IPS-NIHi7 (cell line): ENCODE measurements at regions not wholly inside any gene's neighbourhood (a gene's known extent, or its start where the extent isn't known, plus 50 kb on each side); places are given as distances from the start of the nearest gene placed in this dataset.

Source experiments
- DNase-seq: peaks from one replicate; pipeline ENCODE4 v3.0.0; 2012; ENCODE audit warnings: mixed read lengths; ENCODE audit errors: extremely low spot score

GRCh38 chr10:61091531-61091930 is 147.5 kb upstream of the RHOBTB1 start:
- DNase-seq: no peak

- no peak for DNase-seq
Observed at GRCh38 chr10:61089251-61089650, 145.3 kb upstream of the RHOBTB1 start.

- DNase-seq: no peak
Observed at GRCh38 chr10:61084493-61084892, 140.5 kb upstream of the RHOBTB1 start.

GRCh38 chr10:61081301-61081700 is 137.3 kb upstream of the RHOBTB1 start:
- DNase-seq: no peak

GRCh38 chr10:61078542-61079275 is 134.7 kb upstream of the RHOBTB1 start:
- no peak for DNase-seq

GRCh38 chr10:61076572-61077114 is 132.7 kb upstream of the RHOBTB1 start:
- no peak for DNase-seq

GRCh38 chr10:61073391-61073790 is 129.4 kb upstream of the RHOBTB1 start:
- no peak for DNase-seq

GRCh38 chr10:61071580-61071979 is 127.6 kb upstream of the RHOBTB1 start:
- DNase-seq: no peak

GRCh38 chr10:61068471-61068870 is 124.5 kb upstream of the RHOBTB1 start:
- no peak for DNase-seq

- no peak for DNase-seq
Observed at GRCh38 chr10:61067671-61068336, 123.8 kb upstream of the RHOBTB1 start.

GRCh38 chr10:61066661-61067344 is 122.8 kb upstream of the RHOBTB1 start:
- no peak for DNase-seq

GRCh38 chr10:61065051-61065450 is 121.1 kb upstream of the RHOBTB1 start:
- DNase-seq: no peak

- no peak for DNase-seq
Observed at GRCh38 chr10:61064356-61064755, 120.4 kb upstream of the RHOBTB1 start.

GRCh38 chr10:61063901-61064300 is 119.9 kb upstream of the RHOBTB1 start:
- no peak for DNase-seq

- DNase-seq: no peak
Observed at GRCh38 chr10:61063034-61063433, 119.0 kb upstream of the RHOBTB1 start.

GRCh38 chr10:61061923-61062504 is 118.0 kb upstream of the RHOBTB1 start:
- no peak for DNase-seq

- DNase-seq: no peak
Observed at GRCh38 chr10:61059636-61060035, 115.7 kb upstream of the RHOBTB1 start.

- peak; percentile 41 for DNase-seq
Observed at GRCh38 chr10:61052469-61053205, 108.7 kb upstream of the RHOBTB1 start.

GRCh38 chr10:61051344-61051743 is 107.4 kb upstream of the RHOBTB1 start:
- DNase-seq: no peak

GRCh38 chr10:61050120-61050745 is 106.2 kb upstream of the RHOBTB1 start:
- no peak for DNase-seq

- DNase-seq: no peak
Observed at GRCh38 chr10:61049386-61049785, 105.4 kb upstream of the RHOBTB1 start.
